Gastroesophageal sphincter (tissue), 4 donors: ENCODE measurements at regions not wholly inside any gene's neighbourhood (a gene's known extent, or its start where the extent isn't known, plus 50 kb on each side); places are given as distances from the start of the nearest gene placed in this dataset.
A peak's percentile ranks its signal among the peaks of the same experiment; 100 is the strongest.

Experiments
- ATAC-seq: fragments of 150-250 bp; one replicate; pipeline ENCODE4 v1.9.1; 2016; ENCODE audit warnings: mild to moderate bottlenecking, moderate library complexity
- H3K27ac ChIP-seq, 4 donors: fragments of 200-600 bp; sonication (generic) in 3 of 4; 1 replicate in 3 of 4; 2 replicates in 1 of 4; pipeline ENCODE4 v1.5.1; 2016 to 2019
- H3K27me3 ChIP-seq: fragments of 200-600 bp; sonication (generic); one replicate; pipeline ENCODE4 v1.5.1; 2019
- H3K36me3 ChIP-seq, 2 donors: fragments of 200-600 bp; sonication (generic); one replicate each; pipeline ENCODE4 v1.5.1; 2019; ENCODE audit warnings: control low read depth in 1 of 2
- H3K4me1 ChIP-seq, 3 donors: fragments of 200-600 bp; sonication (generic); 1 replicate in 2 of 3; 2 replicates in 1 of 3; pipeline ENCODE4 v1.5.1; 2016 to 2019; ENCODE audit warnings: control low read depth in 2 of 3
- H3K4me3 ChIP-seq, 2 donors: fragments of 200-600 bp; sonication (generic); one replicate each; pipeline ENCODE4 v1.5.1; 2019; ENCODE audit warnings: mild to moderate bottlenecking in 1 of 2, moderate library complexity in 1 of 2
- H3K9me3 ChIP-seq, 3 donors: fragments of 200-600 bp; sonication (generic); one replicate each; pipeline ENCODE4 v1.5.1; 2017 to 2019; ENCODE audit warnings: control low read depth in 2 of 3
- EP300 ChIP-seq: sonication (generic); formaldehyde crosslinking; IDR thresholded peaks from one replicate; pipeline ENCODE4 v1.6.1; 2017; ENCODE audit warnings: antibody characterized with exemption, mild to moderate bottlenecking
- POLR2A ChIP-seq, 2 donors: fragments of 450-650 bp; IDR thresholded peaks; one replicate each; pipeline ENCODE4 v1.6.1; 2017; ENCODE audit warnings: antibody characterized with exemption in 2 of 2, mild to moderate bottlenecking in 2 of 2, moderate library complexity in 1 of 2
- POLR2AphosphoS5 ChIP-seq: sonication (generic); formaldehyde crosslinking; IDR thresholded peaks from one replicate; pipeline ENCODE4 v1.6.1; 2017; ENCODE audit warnings: antibody characterized with exemption
- WGBS, 2 donors: methylation state at CpG; one replicate each; pipeline ENCODE4 v1.1.5; 2018; ENCODE audit warnings: low coverage in 1 of 2; 5-methylcytosine and 5-hydroxymethylcytosine counted together
- TF ChIP-seq, protein P1 (sequence below), 4 experiments: fragments of 200-600 bp in 2 of 4; fragments of 450-650 bp in 2 of 4; sonication (generic) in 1 of 4; IDR thresholded peaks; one replicate each; pipeline ENCODE4 v1.5.1; 2017 to 2019; ENCODE audit warnings: antibody characterized with exemption in 4 of 4, mild to moderate bottlenecking in 2 of 4, moderate library complexity in 2 of 4

DNA sequence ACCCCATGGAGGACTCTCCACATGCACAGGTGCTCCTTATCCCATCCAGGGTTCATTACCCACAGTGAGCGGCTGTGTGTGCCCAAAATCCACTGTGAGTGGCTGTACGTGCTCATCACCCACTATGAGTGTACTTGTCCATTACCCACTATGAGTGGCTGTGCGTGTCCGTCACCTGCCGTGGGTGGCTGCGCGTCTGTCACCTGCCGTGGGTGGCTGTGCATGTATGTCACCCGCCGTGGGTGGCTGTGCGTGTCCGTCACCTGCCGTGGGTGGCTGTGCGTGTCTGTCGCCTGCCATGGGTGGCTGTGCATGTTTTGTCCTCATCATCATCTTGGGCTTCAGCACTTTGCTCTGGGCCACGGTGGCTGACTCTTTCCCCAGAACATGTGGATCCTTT lies 78.6 kb upstream of the FN1 start:
- H3K27ac ChIP-seq = no peak overlapping the region
- no peak overlapping the region for H3K4me3 ChIP-seq
- TF ChIP-seq, protein P1, sequence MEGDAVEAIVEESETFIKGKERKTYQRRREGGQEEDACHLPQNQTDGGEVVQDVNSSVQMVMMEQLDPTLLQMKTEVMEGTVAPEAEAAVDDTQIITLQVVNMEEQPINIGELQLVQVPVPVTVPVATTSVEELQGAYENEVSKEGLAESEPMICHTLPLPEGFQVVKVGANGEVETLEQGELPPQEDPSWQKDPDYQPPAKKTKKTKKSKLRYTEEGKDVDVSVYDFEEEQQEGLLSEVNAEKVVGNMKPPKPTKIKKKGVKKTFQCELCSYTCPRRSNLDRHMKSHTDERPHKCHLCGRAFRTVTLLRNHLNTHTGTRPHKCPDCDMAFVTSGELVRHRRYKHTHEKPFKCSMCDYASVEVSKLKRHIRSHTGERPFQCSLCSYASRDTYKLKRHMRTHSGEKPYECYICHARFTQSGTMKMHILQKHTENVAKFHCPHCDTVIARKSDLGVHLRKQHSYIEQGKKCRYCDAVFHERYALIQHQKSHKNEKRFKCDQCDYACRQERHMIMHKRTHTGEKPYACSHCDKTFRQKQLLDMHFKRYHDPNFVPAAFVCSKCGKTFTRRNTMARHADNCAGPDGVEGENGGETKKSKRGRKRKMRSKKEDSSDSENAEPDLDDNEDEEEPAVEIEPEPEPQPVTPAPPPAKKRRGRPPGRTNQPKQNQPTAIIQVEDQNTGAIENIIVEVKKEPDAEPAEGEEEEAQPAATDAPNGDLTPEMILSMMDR (IDR thresholded peaks at IDR 0.05) = no peak
- TF ChIP-seq EP300 = no peak
- no peak for TF ChIP-seq POLR2AphosphoS5
- no peak for TF ChIP-seq POLR2A (IDR thresholded peaks at IDR 0.05)
- no peaks in the 10 kb centered on the region for H3K9me3 ChIP-seq
- H3K36me3 ChIP-seq = no peaks in the 10 kb centered on the region
- H3K27me3 ChIP-seq = no peaks in the 10 kb centered on the region
- H3K4me1 ChIP-seq = no peaks in the 10 kb centered on the region
- 100% methylated on average over 7 of the region's 16 CpGs; no CpG with 5 or more reads in 1 of the 2 donors for WGBS, 2 donors
- no peak for ATAC-seq

- no peak overlapping the region for H3K4me3 ChIP-seq
- peaks cover 0 to 6% (median 0%) of the 10 kb centered on the region in 3 donors for H3K4me1 ChIP-seq
- H3K27me3 ChIP-seq = no peaks in the 10 kb centered on the region
- no peaks in the 10 kb centered on the region for H3K9me3 ChIP-seq
- no peaks in the 10 kb centered on the region for H3K36me3 ChIP-seq
- ATAC-seq = no peak
- no peak overlapping the region for H3K27ac ChIP-seq
- 76 to 89% methylated on average over 5 to 6 of the region's 6 CpGs for WGBS, 2 donors
- TF ChIP-seq, protein P1 (IDR thresholded peaks at IDR 0.05) = no peak
- no peak for TF ChIP-seq POLR2A (IDR thresholded peaks at IDR 0.05)
These were observed 75.8 kb upstream of the FN1 start for GRCh38 chr2:215511454-215512346.

- TF ChIP-seq EP300 (no peak), POLR2AphosphoS5 (no peak), POLR2A (IDR thresholded peaks at IDR 0.05) (no peak)
- TF ChIP-seq, protein P1 (IDR thresholded peaks at IDR 0.05) = no peak
- H3K27ac ChIP-seq = no peak overlapping the region
- no peaks in the 10 kb centered on the region for H3K36me3 ChIP-seq
- H3K4me1 ChIP-seq = peaks cover 0 to 14% (median 0%) of the 10 kb centered on the region in 3 donors
- 35 to 51% methylated on average over 3 of the region's 3 CpGs for WGBS, 2 donors
- H3K27me3 ChIP-seq = no peaks in the 10 kb centered on the region
- no peaks in the 10 kb centered on the region for H3K9me3 ChIP-seq
- H3K4me3 ChIP-seq = no peak overlapping the region
- ATAC-seq = no peak
These were observed 72.0 kb upstream of the FN1 start for GRCh38 chr2:215507836-215508235.

DNA sequence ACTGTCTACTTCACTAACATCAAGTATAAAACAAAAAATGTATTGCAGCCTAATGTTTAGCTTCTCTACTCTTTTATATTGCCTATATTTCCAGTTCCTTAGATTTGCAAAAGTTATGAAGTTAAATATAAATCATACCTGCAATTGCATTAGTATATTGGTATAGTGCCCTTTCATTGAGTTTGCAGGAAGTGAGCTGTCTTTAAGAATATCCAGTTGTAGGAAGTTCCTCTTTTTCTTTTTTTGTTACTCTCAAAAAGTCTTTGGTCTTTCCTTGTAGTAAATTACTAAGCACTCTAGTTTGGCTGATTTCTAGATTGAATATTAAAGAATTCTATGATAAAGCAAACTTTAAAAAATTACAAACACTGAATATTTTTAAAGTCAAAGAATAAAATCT lies 71.3 kb upstream of the FN1 start:
- H3K4me1 ChIP-seq = peaks cover 0 to 14% (median 0%) of the 10 kb centered on the region in 3 donors
- TF ChIP-seq POLR2A (IDR thresholded peaks at IDR 0.05) (no peak), EP300 (no peak), POLR2AphosphoS5 (no peak)
- TF ChIP-seq, protein P1 (IDR thresholded peaks at IDR 0.05) = no peak
- no peak overlapping the region for H3K4me3 ChIP-seq
- no peaks in the 10 kb centered on the region for H3K36me3 ChIP-seq
- H3K27me3 ChIP-seq = no peaks in the 10 kb centered on the region
- ATAC-seq = no peak
- H3K27ac ChIP-seq = no peak overlapping the region
- H3K9me3 ChIP-seq = no peaks in the 10 kb centered on the region

DNA sequence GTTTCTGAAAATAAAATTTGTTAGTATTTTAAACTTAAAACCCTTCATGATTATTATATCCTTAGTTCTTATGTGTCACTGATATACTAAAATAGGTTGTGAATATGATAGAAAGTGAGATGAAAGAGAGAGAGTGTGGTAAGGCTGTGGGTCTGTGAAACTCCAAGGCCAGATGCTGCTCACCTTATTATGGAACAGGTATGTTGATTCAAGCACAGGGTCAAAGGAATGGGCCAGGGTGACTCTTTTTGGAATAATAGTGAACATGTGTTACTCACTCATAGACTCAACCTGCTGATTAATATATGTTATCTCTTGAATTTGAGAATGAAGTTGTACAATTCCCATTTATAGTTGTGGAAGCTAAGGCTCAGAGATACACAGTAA lies 70.7 kb upstream of the FN1 start:
- TF ChIP-seq POLR2AphosphoS5 = no peak
- TF ChIP-seq, protein P1 (IDR thresholded peaks at IDR 0.05) = no peak
- TF ChIP-seq POLR2A (IDR thresholded peaks at IDR 0.05) = no peak
- no peak for TF ChIP-seq EP300
- Histone ChIP-seq H3K27ac (peak overlapping the region in 1 of 4 donors; percentile 42), H3K27me3 (no peaks in the 10 kb centered on the region), H3K4me1 (peaks cover 0 to 14% (median 0%) of the 10 kb centered on the region in 3 donors), H3K9me3 (no peaks in the 10 kb centered on the region), H3K36me3 (no peaks in the 10 kb centered on the region), H3K4me3 (no peak overlapping the region)
- no peak for ATAC-seq
